HG03378 (cell line): ENCODE measurements at regions not wholly inside any gene's neighbourhood (a gene's known extent, or its start where the extent isn't known, plus 50 kb on each side); places are given as distances from the start of the nearest gene placed in this dataset.

Experiments
- ATAC-seq: cut with Tn5 transposase; IDR thresholded peaks from one replicate; pipeline ENCODE4 v1.9.1; 2021; ENCODE audit warnings: mild to moderate bottlenecking, moderate library complexity; ENCODE audit not compliant: unreplicated experiment

DNA sequence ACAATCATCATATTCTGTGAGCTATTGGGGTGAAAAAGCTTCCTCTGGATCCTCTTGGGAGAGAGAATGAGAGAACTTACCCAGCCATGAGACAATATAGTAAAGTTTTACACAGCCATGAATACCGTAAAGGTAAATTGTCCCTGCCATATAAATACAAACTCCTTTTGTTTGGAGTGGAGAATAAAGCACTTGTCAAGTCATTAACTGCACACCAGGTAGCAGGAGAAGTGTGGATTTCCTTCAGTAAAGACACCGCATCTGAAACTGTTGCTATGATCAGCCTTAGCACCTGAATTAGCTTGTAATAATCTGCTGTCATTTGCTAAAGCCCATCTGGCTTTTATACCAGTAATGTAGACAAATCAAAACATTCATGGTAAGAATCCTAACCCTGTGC, 336.6 kb upstream of the SLCO3A1 start:
- no peak for ATAC-seq

- ATAC-seq: no peak
These were observed 335.9 kb upstream of the SLCO3A1 start for GRCh38 chr15:91517491-91518200.

DNA sequence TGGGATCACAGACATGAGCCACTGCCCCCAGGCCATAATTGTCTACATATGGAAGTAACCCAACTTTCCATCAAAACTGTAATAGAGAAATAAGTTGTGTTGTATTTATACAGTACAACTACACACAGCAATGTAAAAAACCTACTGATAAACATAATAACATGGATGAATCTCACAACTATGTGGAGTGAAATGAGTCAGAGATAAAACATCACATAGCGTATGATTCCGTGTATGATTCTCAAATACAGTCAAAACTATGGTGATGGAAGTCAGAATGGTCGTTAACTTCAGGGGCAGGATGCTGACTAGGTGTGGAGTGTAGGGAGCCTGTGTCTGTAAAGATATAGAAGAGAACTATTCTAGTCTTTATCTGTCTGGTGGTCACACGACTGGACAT, 332.7 kb upstream of the SLCO3A1 start:
- no peak for ATAC-seq

DNA sequence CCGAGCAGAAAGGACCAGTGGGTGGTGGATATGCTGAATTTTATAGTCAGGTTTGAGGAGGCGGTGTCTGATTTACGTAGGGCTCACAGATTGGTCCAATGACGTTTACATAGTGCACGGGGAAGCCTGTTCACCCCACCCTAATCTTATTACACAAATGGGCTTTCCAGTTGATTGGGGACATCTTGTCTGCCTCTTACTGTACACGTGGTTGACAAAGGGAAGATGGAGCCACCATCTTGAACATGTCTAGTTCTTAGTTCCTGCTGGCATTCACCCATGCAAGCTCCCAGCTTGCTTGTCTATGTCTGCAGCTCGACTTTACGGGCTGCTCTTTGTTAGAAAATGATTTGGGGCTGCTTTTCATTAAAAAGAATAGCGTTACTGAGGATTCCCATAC, 332.0 kb upstream of the SLCO3A1 start:
- ATAC-seq: no peak

DNA sequence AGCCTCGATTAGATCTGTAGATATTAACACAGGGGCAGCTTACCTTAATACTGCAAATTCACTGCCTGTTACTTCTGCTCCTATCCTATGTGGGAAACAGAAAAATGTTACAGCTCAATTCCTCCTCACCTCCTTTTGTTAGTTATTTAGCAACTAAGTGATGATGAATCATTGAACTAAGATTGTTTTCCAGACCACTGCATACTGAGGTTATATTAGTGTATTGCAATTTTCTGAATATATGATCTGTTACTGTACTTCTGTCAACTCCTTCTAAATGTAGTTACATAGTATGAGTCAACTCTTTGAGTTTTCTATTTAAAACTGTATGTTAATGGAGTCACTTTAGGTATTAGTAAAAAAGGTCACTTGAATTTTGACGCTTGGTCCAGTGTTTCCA, 331.5 kb upstream of the SLCO3A1 start:
- no peak for ATAC-seq

DNA sequence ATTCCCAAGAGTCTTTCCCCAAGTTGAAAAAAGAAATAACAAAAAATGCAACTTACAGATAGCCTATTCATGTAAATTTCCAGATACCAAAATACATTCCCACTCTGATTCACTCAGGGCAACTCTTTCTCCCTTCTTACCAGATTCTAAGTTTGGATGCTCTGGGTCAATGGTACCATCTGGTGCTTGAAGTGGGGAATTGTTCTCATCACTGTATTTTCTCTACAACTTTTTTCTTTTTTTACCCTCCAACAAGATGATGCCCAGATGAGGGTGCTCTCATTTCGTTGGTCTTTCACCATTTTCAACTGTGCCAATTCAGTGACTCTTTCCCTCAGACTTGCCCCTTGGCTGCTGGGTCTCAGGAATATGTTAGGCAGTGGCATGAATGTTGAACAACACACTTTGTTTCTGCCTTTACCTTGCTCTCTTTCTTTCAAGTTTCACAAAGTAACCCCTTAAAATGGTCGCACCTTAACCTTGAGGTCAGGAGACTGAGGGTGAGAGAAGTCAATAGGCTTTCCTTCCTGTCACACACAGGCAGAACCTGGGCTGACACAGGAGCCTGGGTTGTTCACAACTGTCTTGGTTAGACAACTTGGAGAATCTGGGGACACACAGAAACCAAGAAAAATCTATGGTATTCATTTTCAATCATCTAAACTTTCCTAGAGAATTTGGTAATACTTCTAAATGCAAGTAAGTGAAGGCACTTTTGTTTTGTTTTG, 330.7 kb upstream of the SLCO3A1 start:
- no peak for ATAC-seq

DNA sequence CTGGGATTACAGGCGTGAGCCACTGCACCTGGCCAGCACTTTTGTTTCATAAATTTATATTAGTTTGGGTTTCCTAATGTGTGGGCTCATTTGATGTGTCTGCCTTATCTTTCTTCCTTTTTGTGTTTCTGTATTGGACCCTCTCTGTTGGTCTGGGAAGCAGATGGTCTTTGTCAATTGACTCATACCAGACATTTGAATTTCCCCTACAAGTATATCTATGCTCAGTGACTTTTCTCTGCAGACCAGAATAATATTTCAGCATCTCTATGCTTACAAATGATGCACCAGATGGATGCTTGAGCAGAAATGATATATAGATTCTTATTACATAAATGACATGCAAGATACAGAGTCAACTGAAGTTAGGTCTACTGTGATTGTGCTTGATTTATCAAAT, 329.9 kb upstream of the SLCO3A1 start:
- ATAC-seq: no peak

DNA sequence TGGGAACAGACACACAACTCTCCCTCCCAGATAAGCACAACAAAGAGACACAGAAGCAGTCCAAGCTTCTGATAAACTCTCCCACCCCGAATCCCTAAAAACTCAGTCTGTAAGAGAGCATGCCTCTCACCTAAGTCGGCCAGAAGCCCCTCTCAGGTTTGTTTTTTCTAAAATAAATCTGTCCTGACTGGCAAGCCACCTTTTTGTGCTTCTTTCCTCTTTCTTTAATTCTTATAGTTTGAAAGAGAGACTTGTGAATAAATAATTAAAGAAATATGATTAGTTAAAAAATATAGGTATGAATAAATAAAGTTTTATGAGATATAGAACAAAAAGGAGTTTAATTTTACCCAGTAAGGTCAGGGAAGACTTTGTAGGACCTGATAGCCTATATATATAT, 329.0 kb upstream of the SLCO3A1 start:
- no peak for ATAC-seq

GRCh38 chr15:91525751-91526150, 327.8 kb upstream of the SLCO3A1 start:
- ATAC-seq: no peak

- no peak for ATAC-seq
These were observed 327.1 kb upstream of the SLCO3A1 start for GRCh38 chr15:91526424-91526823.

DNA sequence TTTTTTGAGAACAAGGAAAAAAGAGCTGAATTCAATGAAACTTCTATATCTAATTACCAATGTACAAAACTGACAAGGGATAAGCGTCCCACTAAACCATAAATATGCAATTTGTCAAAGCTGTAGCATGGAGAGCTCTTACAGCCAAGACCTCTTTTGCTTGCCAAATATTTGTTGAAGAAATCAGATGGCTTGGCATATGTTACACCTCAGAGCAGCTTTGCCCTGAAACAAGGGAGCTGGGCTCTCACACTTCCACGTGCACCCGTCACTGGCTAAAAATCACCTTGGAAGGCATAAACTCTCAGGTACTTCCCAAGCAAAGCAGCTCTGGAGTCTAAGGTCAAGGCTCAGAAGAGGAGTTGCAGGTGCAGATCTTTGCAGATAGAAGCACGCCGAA, 324.7 kb upstream of the SLCO3A1 start:
- no peak for ATAC-seq

- ATAC-seq: no peak
These were observed 324.0 kb upstream of the SLCO3A1 start for GRCh38 chr15:91529534-91529933.

DNA sequence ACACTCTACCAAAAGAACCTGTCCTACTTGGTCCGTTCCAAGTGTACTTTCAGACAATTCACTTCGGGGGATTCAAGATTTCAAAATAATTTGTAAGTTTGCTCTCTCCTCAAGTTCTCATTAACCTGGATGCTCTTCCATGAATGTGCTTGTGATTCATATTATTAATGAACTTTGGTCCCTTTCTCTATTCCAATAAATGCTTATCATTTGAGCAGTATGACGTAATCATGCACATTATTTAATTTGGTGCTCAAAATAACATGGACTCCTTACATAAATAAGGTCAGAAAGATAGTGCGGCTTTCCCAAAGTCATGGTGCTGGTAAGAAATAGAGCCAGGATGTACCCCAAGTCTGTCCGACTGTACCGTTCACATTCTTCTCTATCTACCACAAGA, 323.2 kb upstream of the SLCO3A1 start:
- no peak for ATAC-seq

GRCh38 chr15:91530956-91531582, 322.4 kb upstream of the SLCO3A1 start:
- ATAC-seq: no peak

DNA sequence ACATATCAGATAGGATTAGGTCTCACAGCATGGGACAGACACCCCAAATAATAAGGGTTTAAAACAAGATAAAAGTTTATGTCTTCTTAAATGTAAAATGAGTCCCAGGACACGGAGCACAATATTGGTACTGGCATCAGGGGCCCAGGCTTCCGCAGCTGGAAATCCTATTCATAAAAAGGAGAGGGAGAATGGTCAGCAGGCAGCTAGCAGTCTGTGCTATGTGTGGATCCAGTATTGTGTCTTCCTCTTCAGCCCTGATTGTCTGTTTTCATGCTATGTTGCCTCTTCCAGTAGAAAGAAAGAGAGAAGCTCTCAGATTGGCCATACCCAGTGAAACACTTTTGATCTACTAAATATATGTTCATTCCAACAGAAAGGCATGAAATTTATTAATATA, 319.3 kb upstream of the SLCO3A1 start:
- ATAC-seq: no peak

DNA sequence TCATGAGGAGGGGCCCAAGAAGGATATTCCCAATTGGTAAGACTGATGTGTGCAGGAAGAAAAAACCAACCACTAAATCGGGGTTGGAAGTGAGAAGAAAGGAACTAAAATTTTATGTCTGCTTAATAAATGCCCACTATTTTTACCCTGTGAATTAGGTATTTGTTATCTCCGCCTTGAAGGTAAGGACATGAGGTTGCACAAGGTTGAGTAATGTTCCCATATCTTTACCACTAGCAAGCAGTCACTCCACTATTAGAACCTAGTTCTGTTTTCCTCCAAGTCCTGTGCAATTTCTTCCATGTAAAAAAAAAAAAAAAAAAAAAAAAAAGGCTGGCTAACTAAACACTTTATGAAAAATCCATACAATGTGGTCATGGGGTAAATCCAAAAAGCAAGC, 318.5 kb upstream of the SLCO3A1 start:
- no peak for ATAC-seq

- no peak for ATAC-seq
These were observed 317.5 kb upstream of the SLCO3A1 start for GRCh38 chr15:91535856-91536500.

GRCh38 chr15:91537856-91538255, 315.7 kb upstream of the SLCO3A1 start:
- no peak for ATAC-seq

GRCh38 chr15:91538782-91539181, 314.7 kb upstream of the SLCO3A1 start:
- no peak for ATAC-seq

DNA sequence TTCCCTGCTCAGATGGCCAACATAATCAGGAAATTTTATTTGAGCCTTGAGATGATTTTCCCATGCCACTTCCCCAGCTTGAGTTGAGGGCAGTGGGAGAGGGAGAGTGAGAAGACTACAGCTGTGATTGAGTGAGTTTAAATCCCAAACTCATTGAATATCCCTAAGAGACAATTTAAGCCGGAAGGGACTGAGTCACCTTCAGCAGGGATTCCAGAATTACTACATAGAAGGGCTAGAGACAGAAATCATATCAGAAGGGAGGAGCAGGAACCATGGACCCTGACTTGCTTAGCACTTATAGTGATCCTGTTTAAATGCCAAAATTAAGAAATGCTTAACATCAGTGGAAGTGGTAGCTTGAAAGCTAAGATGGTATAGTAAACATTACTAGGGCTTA, 312.2 kb upstream of the SLCO3A1 start:
- no peak for ATAC-seq

DNA sequence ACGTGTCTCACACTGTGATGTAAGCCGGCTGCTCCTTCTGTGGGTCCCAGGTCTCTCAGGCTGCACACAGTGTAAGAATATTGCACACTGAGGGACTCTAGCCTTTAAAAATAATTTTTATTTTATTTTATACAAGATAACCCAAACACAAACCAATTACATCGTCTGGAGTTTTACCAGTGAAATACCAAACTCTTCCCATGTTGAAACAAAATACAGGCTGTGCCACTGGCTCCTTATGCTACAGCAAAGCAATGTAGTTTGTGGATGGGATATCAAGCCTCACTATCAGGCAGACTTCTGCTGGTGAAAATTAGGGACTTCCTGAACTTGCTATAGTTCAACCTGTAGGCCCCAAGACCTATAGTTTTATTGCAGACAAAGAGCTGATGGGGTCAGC, 311.3 kb upstream of the SLCO3A1 start:
- ATAC-seq: no peak

DNA sequence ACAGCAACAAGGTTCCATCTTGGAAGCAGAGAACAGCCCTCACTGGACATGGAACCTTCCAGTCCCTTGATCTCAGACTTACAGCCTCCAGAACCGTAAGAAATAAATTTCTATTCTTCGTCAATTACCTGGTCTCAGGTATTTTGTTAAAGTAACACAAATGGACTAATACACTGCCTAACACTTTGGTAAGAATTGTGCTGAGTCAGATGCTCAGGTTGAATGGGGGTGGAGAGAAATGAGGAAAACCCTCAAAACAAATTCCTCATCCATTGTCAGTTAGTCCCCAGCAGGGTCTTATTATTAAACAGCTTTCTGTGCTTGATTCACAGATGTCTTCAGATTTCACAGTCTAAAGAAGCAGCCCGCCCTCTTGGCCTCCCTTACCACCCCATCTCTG, 306.2 kb upstream of the SLCO3A1 start:
- ATAC-seq: no peak
